K562 (cell line): ENCODE measurements at regions not wholly inside any gene's neighbourhood (a gene's known extent, or its start where the extent isn't known, plus 50 kb on each side); places are given as distances from the start of the nearest gene placed in this dataset.

Source experiments
- ATAC-seq: fragments of 200-7000 bp; cut with Tn5 transposase; 3 replicates; pipeline ENCODE4 v1.9.1; 2020; ENCODE audit warnings: moderate library complexity
- BruUV-seq: library from RNA; stranded (reverse); fragments of 400-500 nt; replicated peaks from 2 replicates; lab custom pipeline; 2021; lab: Mats Ljungman, UMichigan
- CTCF ChIA-PET: fragments of 300-600 bp; formaldehyde crosslinking; extraction: SDS; loops from one replicate; lab custom pipeline; 2021; ENCODE audit warnings: low intra/inter-chr PET ratio; lab: Yijun Ruan, JAX
- POLR2A ChIA-PET: fragments of 300-600, 350-650 bp; sonication (Branson Sonifier 250); formaldehyde crosslinking; extraction: SDS; loops from one replicate; lab custom pipeline; 2021; ENCODE audit warnings: antibody characterized with exemption, inconsistent platforms; lab: Yijun Ruan, JAX
- DNase-seq, 4 experiments: peaks; one replicate each; pipeline versions ENCODE4 v3.0.0 to v3.0.0-alpha.2; 2011 to 2018; ENCODE audit warnings: low spot score in 3 of 4, mixed read lengths in 3 of 4; ENCODE audit errors: extremely low read depth in 1 of 4
- FAIRE-seq: peaks from 2 replicates; lab custom pipeline; 2011; peaks lifted over from hg19 to GRCh38; lab: Jason Lieb, UNC
- H2AFZ ChIP-seq: 2 replicates; pipeline ENCODE4 v1.6.0; 2011; ENCODE audit warnings: low read depth, low read length, control low read depth, inconsistent platforms
- H3K27ac ChIP-seq: fragments of 200-600 bp; 3 replicates; pipeline ENCODE4 v1.8.0; 2011; ENCODE audit warnings: low read depth, mild to moderate bottlenecking, control low read depth, inconsistent platforms, low read length, moderate library complexity, mixed read lengths; ENCODE audit errors: extremely low read depth
- H3K27me3 ChIP-seq, 2 experiments: fragments of 300-600 bp in 1 of 2; 2 replicates in 1 of 2; 3 replicates in 1 of 2; pipeline versions ENCODE4 v1.6.0 to v1.8.0; 2011; ENCODE audit warnings: inconsistent platforms in 2 of 2, low read length in 2 of 2, mild to moderate bottlenecking in 1 of 2, mixed read lengths in 1 of 2, moderate library complexity in 1 of 2; ENCODE audit not compliant: control insufficient read depth in 2 of 2, insufficient read depth in 2 of 2
- H3K36me3 ChIP-seq: fragments of 300-600 bp; 3 replicates; pipeline ENCODE4 v1.8.0; 2011; ENCODE audit warnings: mild to moderate bottlenecking, low read length, inconsistent platforms; ENCODE audit not compliant: control insufficient read depth, insufficient read depth
- H3K4me1 ChIP-seq, 2 experiments: fragments of 200-600 bp in 1 of 2; replicated peaks in 1 of 2; 2 replicates in 1 of 2; 3 replicates in 1 of 2; pipeline versions ENCODE4 v1.5.1 to v1.8.0; 2011; ENCODE audit warnings: inconsistent platforms in 2 of 2, low read length in 2 of 2, mild to moderate bottlenecking in 1 of 2, mixed read lengths in 1 of 2, moderate library complexity in 1 of 2; ENCODE audit not compliant: control insufficient read depth in 2 of 2, insufficient read depth in 2 of 2
- H3K4me2 ChIP-seq: 2 replicates; pipeline ENCODE4 v1.6.1; 2011; ENCODE audit warnings: low read length, control low read depth, inconsistent platforms, mixed read lengths; ENCODE audit not compliant: insufficient read depth
- H3K4me3 ChIP-seq: fragments of 200-600 bp; sonication (generic), shearing (Covaris generic); 2 replicates; pipeline ENCODE4 v1.5.1; 2016; ENCODE audit warnings: control low read depth, inconsistent platforms
- H3K79me2 ChIP-seq: fragments of 200-600 bp; 3 replicates; pipeline ENCODE4 v1.8.0; 2011; ENCODE audit warnings: low read length, inconsistent platforms; ENCODE audit not compliant: control insufficient read depth, insufficient read depth
- H3K9ac ChIP-seq, 2 experiments: 2 replicates each; pipeline versions ENCODE4 v1.6.0 to v1.6.1; 2011; ENCODE audit warnings: low read depth in 2 of 2, low read length in 2 of 2, control low read depth in 1 of 2, inconsistent platforms in 1 of 2, mild to moderate bottlenecking in 1 of 2, mixed read lengths in 1 of 2; ENCODE audit not compliant: insufficient read depth in 1 of 2
- H3K9me1 ChIP-seq: one replicate; pipeline ENCODE4 v1.6.0; 2011; ENCODE audit warnings: inconsistent platforms, mild to moderate bottlenecking, low read length, moderate library complexity; ENCODE audit not compliant: control insufficient read depth, insufficient read depth
- H3K9me3 ChIP-seq: replicated peaks from 2 replicates; pipeline ENCODE4 v1.5.1; 2011; ENCODE audit warnings: low read depth, low read length, inconsistent platforms; ENCODE audit not compliant: control insufficient read depth, insufficient read depth
- H4K20me1 ChIP-seq: replicated peaks from 2 replicates; pipeline ENCODE4 v1.6.1; 2011; ENCODE audit warnings: low read length, inconsistent platforms, mixed read lengths; ENCODE audit not compliant: control insufficient read depth, insufficient read depth
- BDP1 ChIP-seq: IDR thresholded peaks from 3 replicates; pipeline ENCODE4 v1.6.1; 2011; ENCODE audit not compliant: insufficient read length, insufficient read depth
- LEF1 ChIP-seq: fragments of 450-650 bp; IDR thresholded peaks from 2 replicates; pipeline ENCODE4 v1.6.1; 2016; ENCODE audit warnings: mild to moderate bottlenecking
- MAFK ChIP-seq: IDR thresholded peaks from 2 replicates; pipeline ENCODE4 v1.6.1; 2011; ENCODE audit warnings: low read length, improper control_type of control experiment
- PRMT5 ChIP-seq: sonication (generic); formaldehyde crosslinking; IDR thresholded peaks from 2 replicates; pipeline ENCODE4 v1.5.0; 2020; ENCODE audit warnings: missing genetic modification reagents
- RNF219 ChIP-seq: fragments of 250-450 bp; sonication (Bioruptor Pico); IDR thresholded peaks from 2 replicates; pipeline ENCODE4 v1.5.0; 2022; ENCODE audit warnings: mild to moderate bottlenecking
- TAF1 ChIP-seq: IDR thresholded peaks from 2 replicates; pipeline ENCODE4 v1.6.1; 2011; ENCODE audit warnings: mild to moderate bottlenecking, low read length, moderate library complexity; ENCODE audit not compliant: insufficient read depth, control insufficient read depth, severe bottlenecking; ENCODE audit errors: extremely low read depth
- in situ Hi-C: fragments of 300-500 bp; cut with MboI; formaldehyde crosslinking; loops from 4 replicates; pipeline ENCODE4 v1.15.0; 2018; ENCODE audit warnings: inconsistent platforms, mixed read lengths
- intact Hi-C: fragments of 100-400 bp; cut with micrococcal nuclease; formaldehyde crosslinking; loops from 2 replicates; pipeline ENCODE4 v1.14.2; 2022

- ChIA-PET POLR2A (no interaction called here), CTCF (no interaction called here)
- in situ Hi-C loops (no loop called here), intact Hi-C loops (no loop called here)
- no peak overlapping the region for H2AFZ ChIP-seq
- no peaks in the 10 kb centered on the region for H3K9me3 ChIP-seq
- H3K27me3 ChIP-seq = no peaks in the 10 kb centered on the region
- BruUV-seq = no TSS peak
- H3K27ac ChIP-seq = no peak overlapping the region
- H4K20me1 ChIP-seq = no peaks in the 10 kb centered on the region
- TF ChIP-seq TAF1 (no peak), LEF1 (no peak), PRMT5 (CRISPR knock-in tag) (no peak), MAFK (no peak), BDP1 (no peak), RNF219 (CRISPR knock-in tag) (no peak)
- TF ChIP-seq, all 486 proteins: peak for 0
- no peak overlapping the region for H3K9ac ChIP-seq
- FAIRE-seq = no peak
- H3K4me1 ChIP-seq = no peaks in the 10 kb centered on the region
- H3K4me3 ChIP-seq = no peak overlapping the region
- no peaks in the 10 kb centered on the region for H3K9me1 ChIP-seq
- no peaks in the 10 kb centered on the region for H3K79me2 ChIP-seq
- no peak overlapping the region for H3K4me2 ChIP-seq
- no peak for DNase-seq
- H3K36me3 ChIP-seq = no peaks in the 10 kb centered on the region
- no peak for ATAC-seq
Observed at GRCh38 chr11:79980916-79981315, 540.1 kb upstream of the TENM4 start.
